GM21447 (cell line): ENCODE measurements at regions not wholly inside any gene's neighbourhood (a gene's known extent, or its start where the extent isn't known, plus 50 kb on each side); places are given as distances from the start of the nearest gene placed in this dataset.

Source experiments
- ATAC-seq: cut with Tn5 transposase; IDR thresholded peaks from one replicate; pipeline ENCODE4 v1.9.1; 2021; ENCODE audit not compliant: unreplicated experiment

GRCh38 chr7:45235905-45236304, 78.3 kb downstream of the RAMP3 start:
- no peak for ATAC-seq

- ATAC-seq, result no peak
Measured at GRCh38 chr7:45236666-45237065, 79.1 kb downstream of the RAMP3 start.

GRCh38 chr7:45237788-45238461, 80.3 kb downstream of the RAMP3 start:
- no peak for ATAC-seq

- no peak for ATAC-seq
Measured at GRCh38 chr7:45238806-45239205, 81.2 kb downstream of the RAMP3 start.

- ATAC-seq, result no peak
Measured at GRCh38 chr7:45239486-45239885, 81.9 kb downstream of the RAMP3 start.

GRCh38 chr7:45240273-45240771, 82.7 kb downstream of the RAMP3 start:
- no peak for ATAC-seq

GRCh38 chr7:45240926-45241325, 83.3 kb downstream of the RAMP3 start:
- no peak for ATAC-seq

- ATAC-seq, result no peak
Measured at GRCh38 chr7:45241339-45242109, 83.9 kb downstream of the RAMP3 start.

- no peak for ATAC-seq
Measured at GRCh38 chr7:45242261-45242660, 84.7 kb downstream of the RAMP3 start.

GRCh38 chr7:45242698-45243097, 85.1 kb downstream of the RAMP3 start:
- ATAC-seq, result no peak

GRCh38 chr7:45244981-45245380, 87.4 kb downstream of the RAMP3 start:
- no peak for ATAC-seq

- no peak for ATAC-seq
Measured at GRCh38 chr7:45246339-45246738, 88.7 kb downstream of the RAMP3 start.

- ATAC-seq, result no peak
Measured at GRCh38 chr7:45252248-45252647, 94.7 kb downstream of the RAMP3 start.

- no peak for ATAC-seq
Measured at GRCh38 chr7:45252857-45253256, 95.3 kb downstream of the RAMP3 start.

GRCh38 chr7:45253368-45253767, 95.8 kb downstream of the RAMP3 start:
- no peak for ATAC-seq

- no peak for ATAC-seq
Measured at GRCh38 chr7:45255187-45255586, 97.6 kb downstream of the RAMP3 start.

- no peak for ATAC-seq
Measured at GRCh38 chr7:45256309-45256708, 98.7 kb downstream of the RAMP3 start.

- ATAC-seq, result no peak
Measured at GRCh38 chr7:45256775-45257174, 99.2 kb downstream of the RAMP3 start.

- ATAC-seq, result no peak
Measured at GRCh38 chr7:45257284-45257683, 99.7 kb downstream of the RAMP3 start.

GRCh38 chr7:45258533-45259226, 101.1 kb downstream of the RAMP3 start:
- ATAC-seq, result no peak

- no peak for ATAC-seq
Measured at GRCh38 chr7:45259227-45259596, 101.6 kb downstream of the RAMP3 start.
